CD4-positive, CD25-positive, alpha-beta regulatory T cell (primary cell): ENCODE measurements at regions not wholly inside any gene's neighbourhood (a gene's known extent, or its start where the extent isn't known, plus 50 kb on each side); places are given as distances from the start of the nearest gene placed in this dataset.
"Not testable (repeated sequence)": the region's sequence is repeated elsewhere in the genome, so short reads cannot be mapped to it uniquely, and the experiment has no call there.

ENCODE experiments used
- ATAC-seq, 2 donors: fragments of 150-1000 bp; cut with Tn5 transposase; one replicate each; pipeline ENCODE4 v1.10.0; 2021; ENCODE audit warnings: low read depth in 2 of 2, moderate number of reproducible peaks in 2 of 2, moderate library complexity in 1 of 2
- DNase-seq, 3 donors: peaks; one replicate each; pipeline versions ENCODE4 v3.0.0 to v3.0.0-alpha.2; 2012 to 2022; ENCODE audit warnings: mixed read lengths in 1 of 3
- H3K27ac ChIP-seq: one replicate; pipeline ENCODE4 v1.7.0; 2013; ENCODE audit warnings: mild to moderate bottlenecking, low read length; ENCODE audit not compliant: insufficient read depth, poor library complexity, severe bottlenecking
- H3K27me3 ChIP-seq: one replicate; pipeline ENCODE4 v1.7.0; 2013; ENCODE audit warnings: low read length; ENCODE audit not compliant: control insufficient read depth, insufficient read depth
- H3K36me3 ChIP-seq: one replicate; pipeline ENCODE4 v1.7.0; 2013; ENCODE audit warnings: mild to moderate bottlenecking, low read length, moderate library complexity; ENCODE audit not compliant: control insufficient read depth, insufficient read depth
- H3K4me1 ChIP-seq: 2 replicates; pipeline ENCODE4 v1.7.0; 2013; ENCODE audit warnings: mild to moderate bottlenecking, low read length; ENCODE audit not compliant: insufficient read depth, control insufficient read depth, poor library complexity, severe bottlenecking
- H3K4me3 ChIP-seq: one replicate; pipeline ENCODE4 v1.7.0; 2013; ENCODE audit warnings: low read depth, mild to moderate bottlenecking, low read length, moderate library complexity
- H3K9me3 ChIP-seq, 2 experiments: 1 replicate in 1 of 2; 2 replicates in 1 of 2; pipeline ENCODE4 v1.7.0; 2013; ENCODE audit warnings: low read length in 2 of 2, mild to moderate bottlenecking in 1 of 2, moderate library complexity in 1 of 2; ENCODE audit not compliant: control insufficient read depth in 2 of 2
- H3K27ac Mint-ChIP-seq, 3 donors: one replicate each; pipeline ENCODE4 v1.8.0; 2020 to 2022; ENCODE audit warnings: mild to moderate bottlenecking in 3 of 3, mixed read lengths in 3 of 3, moderate library complexity in 2 of 3
- H3K27me3 Mint-ChIP-seq: one replicate; pipeline ENCODE4 v1.8.0; 2022; ENCODE audit warnings: mild to moderate bottlenecking, mixed read lengths
- H3K36me3 Mint-ChIP-seq: one replicate; pipeline ENCODE4 v1.8.0; 2020; ENCODE audit warnings: mixed read lengths
- H3K4me1 Mint-ChIP-seq, 4 donors: one replicate each; pipeline ENCODE4 v1.8.0; 2020 to 2022; ENCODE audit warnings: mixed read lengths in 4 of 4, mild to moderate bottlenecking in 1 of 4
- H3K4me3 Mint-ChIP-seq, 4 donors: one replicate each; pipeline ENCODE4 v1.8.0; 2020 to 2022; ENCODE audit warnings: mild to moderate bottlenecking in 4 of 4, mixed read lengths in 4 of 4, moderate library complexity in 3 of 4
- H3K9me3 Mint-ChIP-seq, 7 donors: one replicate each; pipeline ENCODE4 v1.8.0; 2020 to 2022; ENCODE audit warnings: mixed read lengths in 7 of 7, mild to moderate bottlenecking in 3 of 7, moderate library complexity in 2 of 7

DNA sequence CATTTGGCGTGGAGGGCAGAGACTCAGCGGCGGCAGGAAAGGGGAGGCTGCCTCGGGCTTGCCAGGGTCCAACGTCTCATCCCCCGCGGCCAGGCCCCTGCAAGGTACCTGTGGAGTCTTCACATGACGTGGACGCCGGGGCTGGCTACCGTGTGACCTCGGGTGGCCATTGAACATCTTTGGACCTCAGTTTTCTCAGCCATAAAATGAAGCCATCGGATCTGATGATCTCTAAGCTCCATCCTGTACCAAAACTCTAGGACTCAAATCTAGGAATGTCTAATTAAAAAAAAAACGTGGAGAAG lies 141.8 kb upstream of the KCNE2 start:
- Histone ChIP-seq H3K36me3 (no peaks in the 10 kb centered on the region), H3K27me3 (no peaks in the 10 kb centered on the region), H3K4me3 (no peak overlapping the region), H3K4me1 (no peaks in the 10 kb centered on the region), H3K9me3 (no peaks in the 10 kb centered on the region), H3K27ac (no peak overlapping the region)
- Mint-ChIP-seq H3K27ac (peak overlapping the region in 1 of 3 donors; percentile 34), H3K9me3 (peaks cover 0 to 3% (median 0%) of the 10 kb centered on the region in 7 donors), H3K4me1 (no peaks in the 10 kb centered on the region), H3K4me3 (no peak overlapping the region), H3K27me3 (no peaks in the 10 kb centered on the region), H3K36me3 (peaks cover 5% of the 10 kb centered on the region)
- ATAC-seq: no peak
- no peak for DNase-seq

DNA sequence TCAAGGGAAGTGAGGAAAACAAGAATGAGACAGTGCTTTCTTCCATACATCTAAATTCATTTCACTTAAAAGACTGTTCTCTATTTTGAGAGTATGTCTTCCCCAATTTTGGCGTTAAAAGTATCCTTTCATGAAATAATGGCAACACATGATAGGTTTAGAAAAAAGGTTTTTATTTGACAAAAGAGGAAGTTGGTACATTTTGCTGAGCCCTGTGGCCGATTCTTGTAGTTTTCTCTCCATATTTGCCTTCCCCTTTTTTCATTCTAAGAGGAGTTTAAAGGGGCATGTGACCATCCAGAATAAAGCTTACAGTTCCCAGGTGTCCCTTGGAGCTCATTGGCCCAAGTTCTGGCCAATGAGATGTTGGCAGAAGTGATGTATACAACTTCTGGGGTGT lies 140.4 kb upstream of the KCNE2 start:
- H3K27ac ChIP-seq: no peak overlapping the region
- no peaks in the 10 kb centered on the region for H3K4me1 ChIP-seq
- no peak overlapping the region for H3K4me3 Mint-ChIP-seq
- no peaks in the 10 kb centered on the region for H3K4me1 Mint-ChIP-seq
- DNase-seq: no peak
- no peak for ATAC-seq
- H3K9me3 Mint-ChIP-seq: peaks cover 0 to 3% (median 0%) of the 10 kb centered on the region in 7 donors
- H3K27me3 Mint-ChIP-seq: no peaks in the 10 kb centered on the region
- peaks cover 5% of the 10 kb centered on the region for H3K36me3 Mint-ChIP-seq
- H3K27me3 ChIP-seq: no peaks in the 10 kb centered on the region
- H3K36me3 ChIP-seq: no peaks in the 10 kb centered on the region
- no peaks in the 10 kb centered on the region for H3K9me3 ChIP-seq
- no peak overlapping the region for H3K27ac Mint-ChIP-seq
- no peak overlapping the region for H3K4me3 ChIP-seq

DNA sequence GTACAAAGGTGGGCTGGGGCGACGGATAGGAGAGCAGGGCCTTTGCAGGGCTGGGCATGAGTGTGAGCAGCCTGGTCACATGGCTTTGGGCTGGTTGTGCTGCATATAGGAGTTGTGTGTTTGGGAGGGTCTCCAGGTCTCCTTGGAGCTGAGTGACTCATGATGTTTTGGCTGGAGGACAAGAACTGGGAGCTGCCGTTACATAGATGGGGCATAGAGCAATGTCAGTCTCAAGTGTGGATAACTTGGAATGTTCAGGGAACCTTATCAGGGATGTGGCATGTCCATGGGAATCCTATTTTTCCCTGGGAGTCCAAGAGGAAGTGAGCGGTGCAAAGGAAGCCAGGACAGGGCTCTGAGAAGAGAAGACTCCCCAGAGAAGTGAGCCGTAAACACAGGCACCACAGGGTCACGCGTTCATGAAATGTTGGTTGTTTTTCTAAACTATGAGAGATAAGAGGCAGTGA lies 136.4 kb upstream of the KCNE2 start:
- H3K27me3 ChIP-seq: no peaks in the 10 kb centered on the region
- Mint-ChIP-seq H3K4me3 (no peak overlapping the region), H3K4me1 (no peaks in the 10 kb centered on the region), H3K27ac (no peak overlapping the region), H3K27me3 (no peaks in the 10 kb centered on the region), H3K9me3 (peaks cover 0 to 2% (median 0%) of the 10 kb centered on the region in 7 donors), H3K36me3 (peaks cover 5% of the 10 kb centered on the region)
- H3K9me3 ChIP-seq: no peaks in the 10 kb centered on the region
- no peaks in the 10 kb centered on the region for H3K4me1 ChIP-seq
- H3K4me3 ChIP-seq: no peak overlapping the region
- H3K27ac ChIP-seq: no peak overlapping the region
- ATAC-seq (no peak), DNase-seq (no peak)
- H3K36me3 ChIP-seq: no peaks in the 10 kb centered on the region

DNA sequence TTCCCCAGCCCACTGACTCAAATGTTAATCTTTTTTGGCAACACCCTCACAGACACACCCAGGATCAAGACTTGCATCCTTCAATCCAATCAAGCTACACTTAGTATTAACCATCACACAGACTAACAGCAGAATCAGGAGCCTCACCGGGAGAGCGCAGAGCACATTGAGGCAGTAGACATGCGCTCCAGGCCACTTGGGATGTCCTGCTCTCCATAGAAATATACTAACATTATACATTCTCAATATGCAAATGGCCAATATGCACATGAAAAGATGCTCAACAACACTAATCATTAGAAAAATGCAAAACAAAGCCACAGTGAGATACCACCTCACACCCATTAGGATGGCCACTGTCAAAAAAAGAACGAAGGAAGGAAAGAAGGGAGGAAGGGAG lies 135.0 kb upstream of the KCNE2 start:
- DNase-seq (no peak), ATAC-seq (no peak)
- Mint-ChIP-seq H3K36me3 (peaks cover 5% of the 10 kb centered on the region), H3K9me3 (peaks cover 0 to 2% (median 0%) of the 10 kb centered on the region in 7 donors), H3K4me3 (no peak overlapping the region), H3K27me3 (no peaks in the 10 kb centered on the region), H3K27ac (no peak overlapping the region), H3K4me1 (no peaks in the 10 kb centered on the region)
- Histone ChIP-seq H3K4me3 (no peak overlapping the region), H3K9me3 (no peaks in the 10 kb centered on the region), H3K27me3 (no peaks in the 10 kb centered on the region), H3K36me3 (no peaks in the 10 kb centered on the region), H3K4me1 (no peaks in the 10 kb centered on the region), H3K27ac (no peak overlapping the region)

DNA sequence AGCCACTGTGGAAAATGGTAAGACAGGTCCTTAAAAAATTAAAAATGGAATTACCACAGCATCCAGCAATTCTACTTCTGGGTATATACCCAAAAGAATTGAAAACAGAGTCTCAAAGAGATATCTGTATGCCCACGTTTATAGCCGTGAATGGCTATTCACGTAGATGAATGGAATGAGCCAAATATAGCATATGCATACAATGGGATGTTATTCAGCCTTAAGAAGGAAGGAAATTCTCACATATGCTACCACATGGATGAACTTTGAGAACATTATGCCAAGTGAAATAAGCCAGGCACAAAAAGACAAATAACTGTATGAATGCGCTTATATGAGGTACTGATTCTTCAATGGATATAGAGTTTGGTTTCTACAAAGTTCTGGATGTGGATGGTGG lies 134.5 kb upstream of the KCNE2 start:
- H3K36me3 Mint-ChIP-seq: no peaks in the 10 kb centered on the region
- H3K27ac ChIP-seq: no peak overlapping the region
- H3K4me3 ChIP-seq: no peak overlapping the region
- no peak for ATAC-seq
- H3K4me1 Mint-ChIP-seq: no peaks in the 10 kb centered on the region
- DNase-seq: no peak
- H3K4me1 ChIP-seq: no peaks in the 10 kb centered on the region
- H3K9me3 Mint-ChIP-seq: peaks cover 0 to 2% (median 0%) of the 10 kb centered on the region in 7 donors
- no peaks in the 10 kb centered on the region for H3K27me3 Mint-ChIP-seq
- H3K27me3 ChIP-seq: no peaks in the 10 kb centered on the region
- no peaks in the 10 kb centered on the region for H3K9me3 ChIP-seq
- H3K27ac Mint-ChIP-seq: no peak overlapping the region
- no peaks in the 10 kb centered on the region for H3K36me3 ChIP-seq
- H3K4me3 Mint-ChIP-seq: no peak overlapping the region

DNA sequence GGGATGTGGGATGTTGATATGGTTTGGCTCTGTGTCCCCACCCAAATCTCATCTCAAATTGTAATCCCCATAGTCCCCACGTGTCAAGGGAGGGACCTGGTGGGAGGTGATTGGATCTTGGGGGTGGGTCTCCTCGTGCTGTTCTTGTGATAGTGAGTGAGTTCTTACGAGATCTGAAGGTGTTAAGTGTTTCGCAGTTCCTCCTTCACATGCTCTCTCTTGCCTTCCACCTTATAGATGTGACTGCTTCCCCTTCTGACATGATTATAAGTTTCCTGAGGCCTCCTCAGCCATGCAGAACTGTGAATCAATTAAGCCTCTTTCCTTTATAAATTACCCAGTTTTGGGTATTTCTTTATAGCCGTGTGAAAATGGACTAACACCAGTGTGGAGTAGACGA lies 130.1 kb upstream of the KCNE2 start:
- H3K27me3 Mint-ChIP-seq, H3K36me3 Mint-ChIP-seq, H3K4me1 ChIP-seq, H3K9me3 Mint-ChIP-seq, H3K4me3 ChIP-seq, ATAC-seq, H3K4me3 Mint-ChIP-seq, H3K27ac Mint-ChIP-seq, H3K27ac ChIP-seq, H3K4me1 Mint-ChIP-seq, DNase-seq, H3K36me3 ChIP-seq, H3K27me3 ChIP-seq, H3K9me3 ChIP-seq: not testable (repeated sequence)

DNA sequence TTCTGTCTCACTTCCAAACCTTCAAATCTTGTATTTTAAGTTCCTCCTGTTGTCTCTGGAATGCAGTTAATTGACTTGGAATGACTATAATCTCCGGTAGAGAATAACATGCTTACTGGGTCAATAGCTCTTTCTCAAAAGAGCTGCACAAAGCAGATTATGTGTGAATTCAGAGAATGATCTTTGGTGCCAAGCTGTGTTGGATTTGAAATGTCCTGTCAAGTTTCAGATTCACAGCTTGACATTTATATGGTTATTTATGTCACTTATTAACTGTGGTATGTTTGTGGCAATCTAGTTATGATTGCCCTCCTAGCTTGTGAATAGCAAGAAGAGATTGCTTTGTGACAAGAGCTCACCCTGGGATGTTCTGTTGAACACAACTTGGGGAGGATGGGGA lies 128.3 kb upstream of the KCNE2 start:
- Mint-ChIP-seq H3K9me3 (peaks cover 0 to 4% (median 0%) of the 10 kb centered on the region in 7 donors), H3K27me3 (no peaks in the 10 kb centered on the region), H3K36me3 (no peaks in the 10 kb centered on the region), H3K4me1 (no peaks in the 10 kb centered on the region), H3K27ac (no peak overlapping the region), H3K4me3 (no peak overlapping the region)
- Histone ChIP-seq H3K27ac (no peak overlapping the region), H3K27me3 (no peaks in the 10 kb centered on the region), H3K4me1 (no peaks in the 10 kb centered on the region), H3K4me3 (no peak overlapping the region), H3K36me3 (no peaks in the 10 kb centered on the region), H3K9me3 (no peaks in the 10 kb centered on the region)
- ATAC-seq (no peak), DNase-seq (no peak)

DNA sequence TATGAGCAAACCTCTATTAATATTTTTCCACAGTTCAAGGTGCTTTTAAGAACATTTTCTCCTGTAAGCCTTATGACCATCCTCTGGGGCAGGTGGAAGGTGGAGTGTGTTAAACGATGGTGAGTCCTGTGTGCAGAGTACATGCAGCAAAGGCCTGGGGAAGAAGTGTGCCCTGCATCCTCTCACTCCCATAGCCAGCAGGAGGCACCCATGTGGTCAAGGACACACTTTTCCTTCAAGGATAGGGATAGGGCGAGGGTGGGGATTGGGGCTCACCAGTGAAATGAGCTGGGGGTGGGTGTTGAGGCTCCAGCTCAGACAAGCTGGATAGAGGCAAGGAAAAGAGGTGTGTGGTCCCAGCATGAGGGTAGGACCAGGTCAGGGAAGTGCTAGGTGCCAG lies 120.8 kb upstream of the KCNE2 start:
- Histone ChIP-seq H3K36me3 (no peaks in the 10 kb centered on the region), H3K27me3 (no peaks in the 10 kb centered on the region), H3K27ac (no peak overlapping the region), H3K9me3 (peaks cover 0 to 8% of the 10 kb centered on the region in 2 experiments), H3K4me3 (no peak overlapping the region), H3K4me1 (no peaks in the 10 kb centered on the region)
- Mint-ChIP-seq H3K27me3 (peaks cover 9% of the 10 kb centered on the region), H3K27ac (no peak overlapping the region), H3K36me3 (peaks cover 4% of the 10 kb centered on the region), H3K4me1 (peaks cover 0 to 3% (median 0%) of the 10 kb centered on the region in 4 donors), H3K4me3 (peak overlapping the region in 1 of 4 donors; percentile 17), H3K9me3 (peaks cover 0 to 2% (median 0%) of the 10 kb centered on the region in 7 donors)
- ATAC-seq: no peak
- DNase-seq: no peak
